HG02884 (cell line): ENCODE measurements at regions not wholly inside any gene's neighbourhood (a gene's known extent, or its start where the extent isn't known, plus 50 kb on each side); places are given as distances from the start of the nearest gene placed in this dataset.

Experiments
- ATAC-seq: cut with Tn5 transposase; IDR thresholded peaks from one replicate; pipeline ENCODE4 v1.9.1; 2021; ENCODE audit warnings: mild to moderate bottlenecking, moderate library complexity; ENCODE audit not compliant: unreplicated experiment

- no peak for ATAC-seq
Measured at GRCh38 chr14:97695456-97695981, 898.3 kb downstream of the VRK1 start.

GRCh38 chr14:97697772-97698171, 900.6 kb downstream of the VRK1 start:
- no peak for ATAC-seq

GRCh38 chr14:97699026-97699425, 901.8 kb downstream of the VRK1 start:
- ATAC-seq, result no peak

- ATAC-seq, result no peak
Measured at GRCh38 chr14:97703006-97703760, 906.0 kb downstream of the VRK1 start.

DNA sequence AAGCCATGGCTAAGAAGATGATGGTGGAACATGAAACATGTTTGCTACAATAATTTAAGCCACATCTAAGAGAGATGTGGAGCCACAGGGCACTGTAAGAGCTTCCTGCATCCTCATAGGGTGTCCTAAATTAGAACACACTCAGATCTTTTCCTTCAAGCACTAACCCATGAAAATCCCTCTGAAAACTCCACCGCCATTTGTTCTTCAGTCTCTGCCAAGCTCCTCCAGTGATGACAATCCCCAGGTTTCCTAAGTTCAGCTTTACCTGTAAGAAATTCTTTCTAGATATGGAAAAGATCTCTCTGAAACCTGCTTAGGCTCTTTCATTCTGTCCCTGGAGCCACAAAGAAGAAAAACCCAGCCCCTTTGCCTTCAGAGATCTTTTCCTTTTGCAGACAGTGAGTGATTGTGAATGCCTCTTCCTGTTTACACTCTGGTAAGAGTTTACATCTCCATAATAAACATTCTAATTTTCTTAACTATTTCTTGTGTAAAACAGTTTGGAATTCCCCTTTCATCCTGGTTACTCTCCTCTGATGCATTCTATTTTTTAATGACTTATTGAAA, 907.2 kb downstream of the VRK1 start:
- ATAC-seq, result no peak

DNA sequence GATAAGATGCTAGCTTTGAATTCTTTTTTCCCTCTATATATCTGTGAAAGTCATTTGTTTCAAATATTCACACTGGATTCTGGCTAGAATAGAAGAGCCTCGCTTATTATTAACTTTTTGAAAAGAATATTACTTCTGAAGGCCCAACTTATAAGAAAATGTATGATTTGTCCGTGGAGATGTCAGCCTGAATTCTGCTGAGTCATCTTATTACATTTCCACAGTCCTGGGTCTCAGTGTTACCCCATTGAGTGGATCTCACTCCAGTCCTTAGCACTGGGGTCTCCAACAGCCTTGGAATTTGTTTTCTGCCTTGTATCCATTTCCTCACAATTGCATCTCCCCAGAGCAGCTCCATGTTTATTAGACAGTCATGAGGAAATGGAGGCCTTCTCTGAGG, 907.9 kb downstream of the VRK1 start:
- ATAC-seq, result no peak

DNA sequence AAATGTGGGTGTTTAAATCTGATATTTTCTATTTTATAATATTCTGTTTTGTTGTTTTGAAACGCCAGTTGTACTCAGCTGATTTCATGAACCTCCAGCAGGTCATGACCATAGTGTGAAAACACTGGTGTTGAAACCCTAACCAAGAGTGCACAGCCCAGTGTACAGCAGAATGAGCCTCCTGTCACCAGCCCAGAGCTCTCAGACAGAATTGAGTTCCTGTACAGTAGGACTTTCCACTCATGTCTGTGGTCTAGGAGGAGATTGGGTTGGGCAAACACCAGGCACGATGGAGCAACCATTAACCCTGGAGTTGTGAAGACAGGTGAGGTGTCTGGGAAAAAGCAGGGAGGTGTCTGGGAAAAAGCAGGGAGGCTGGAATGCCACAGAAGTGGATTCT, 908.8 kb downstream of the VRK1 start:
- ATAC-seq, result no peak

DNA sequence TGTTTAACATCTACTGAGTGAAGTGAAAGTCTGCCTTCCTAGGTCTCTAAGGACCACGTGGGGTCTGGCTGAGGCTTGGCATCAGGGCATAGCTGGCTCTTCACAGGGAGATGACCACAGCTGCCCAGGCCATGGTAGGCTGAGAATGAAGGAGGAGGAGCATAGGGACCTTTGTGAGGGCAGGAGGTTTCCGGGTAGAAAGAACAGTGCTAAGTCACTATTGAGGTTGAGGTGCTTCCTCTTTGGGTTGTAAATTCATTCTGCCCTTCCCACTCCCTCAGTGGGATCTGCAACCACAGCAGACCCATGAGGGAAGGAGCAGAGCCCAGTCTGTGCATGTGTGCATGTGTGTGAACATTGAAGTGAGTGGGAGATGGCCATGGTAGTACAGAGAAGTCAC, 909.6 kb downstream of the VRK1 start:
- no peak for ATAC-seq

DNA sequence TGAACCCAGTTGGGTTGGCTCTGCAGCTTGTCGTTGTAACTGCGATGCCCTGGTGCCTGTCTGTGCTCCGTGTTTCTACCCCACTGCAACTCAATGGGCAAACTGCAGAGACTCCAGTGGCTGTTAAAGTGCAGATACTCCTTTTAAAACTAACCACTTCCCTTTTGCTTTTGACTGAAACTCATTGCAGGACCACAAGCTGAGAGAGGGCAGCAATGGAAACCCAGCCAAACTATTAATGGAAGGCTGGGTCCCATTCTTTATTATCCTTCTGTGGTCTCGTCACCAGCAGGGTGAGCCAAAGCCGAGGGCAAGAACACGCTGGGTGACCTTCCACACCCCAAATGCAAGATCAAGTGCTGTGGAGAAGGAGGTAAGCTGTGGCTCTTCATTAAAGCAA, 910.4 kb downstream of the VRK1 start:
- no peak for ATAC-seq

GRCh38 chr14:97709552-97709951, 912.4 kb downstream of the VRK1 start:
- ATAC-seq, result no peak

DNA sequence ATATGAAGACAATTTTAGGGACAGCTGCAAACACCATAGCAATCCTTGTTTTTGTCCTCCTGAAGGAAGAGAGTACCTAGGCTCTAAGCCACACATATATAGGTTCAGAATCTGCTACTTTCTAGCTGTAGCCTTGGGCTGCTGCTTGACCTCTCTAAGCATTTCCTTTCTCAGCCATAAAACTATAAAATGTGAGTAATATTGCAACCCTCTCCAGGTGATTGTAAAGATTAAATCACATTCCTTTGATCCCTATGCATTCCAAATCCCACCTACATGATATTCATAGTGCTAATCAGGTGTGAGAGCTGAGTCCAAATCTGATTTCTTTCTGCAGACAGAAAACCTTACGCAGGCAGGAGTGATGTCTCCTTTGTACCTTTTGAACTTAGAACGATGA, 913.5 kb downstream of the VRK1 start:
- no peak for ATAC-seq

- no peak for ATAC-seq
Measured at GRCh38 chr14:97712471-97712870, 915.3 kb downstream of the VRK1 start.

GRCh38 chr14:97713023-97713422, 915.8 kb downstream of the VRK1 start:
- ATAC-seq, result no peak

DNA sequence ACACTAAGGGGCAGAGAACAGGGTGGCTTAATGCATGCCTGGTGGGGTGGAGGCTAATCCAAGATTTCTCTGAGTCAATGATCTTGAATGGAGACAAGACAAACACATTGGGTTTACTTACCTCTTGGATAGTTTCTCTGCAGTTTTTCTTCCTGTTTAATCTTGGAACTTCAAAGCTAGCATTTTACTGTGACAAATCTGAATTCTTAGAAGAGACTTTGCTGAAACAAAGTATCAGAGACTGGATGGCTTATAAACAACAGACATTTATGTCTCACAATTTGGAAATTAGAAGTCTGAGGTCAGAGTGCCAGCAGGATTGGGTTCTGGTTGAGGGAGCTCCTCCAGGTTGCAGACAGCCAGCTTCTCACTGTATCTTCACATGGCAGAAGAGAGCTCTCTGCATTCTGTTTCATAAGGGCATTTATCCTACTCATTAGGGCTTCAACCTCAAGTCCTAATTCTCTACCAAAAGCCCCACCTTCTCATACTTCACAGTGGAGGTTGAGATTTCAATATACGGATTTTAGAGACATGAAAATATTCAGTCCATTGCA, 921.8 kb downstream of the VRK1 start:
- no peak for ATAC-seq

DNA sequence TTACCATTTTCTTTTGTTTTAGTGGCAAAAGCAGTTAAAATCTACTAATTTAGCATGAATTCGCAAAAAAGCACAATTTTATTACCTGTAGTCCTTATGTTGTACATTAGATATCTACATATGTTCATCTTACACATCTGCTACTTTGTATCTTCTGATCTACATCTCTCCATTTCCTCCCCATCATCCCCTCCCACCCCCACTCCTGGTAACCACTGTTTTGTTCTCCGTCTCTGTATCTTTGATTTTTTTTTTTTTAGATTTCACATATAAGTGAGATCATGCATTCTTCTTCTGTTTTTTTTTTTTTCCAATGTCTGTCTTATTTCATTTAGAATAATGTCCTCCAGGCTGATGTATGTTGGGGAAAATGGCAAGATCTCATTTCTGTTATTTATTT, 922.7 kb downstream of the VRK1 start:
- no peak for ATAC-seq

GRCh38 chr14:97723351-97723750, 926.2 kb downstream of the VRK1 start:
- no peak for ATAC-seq

DNA sequence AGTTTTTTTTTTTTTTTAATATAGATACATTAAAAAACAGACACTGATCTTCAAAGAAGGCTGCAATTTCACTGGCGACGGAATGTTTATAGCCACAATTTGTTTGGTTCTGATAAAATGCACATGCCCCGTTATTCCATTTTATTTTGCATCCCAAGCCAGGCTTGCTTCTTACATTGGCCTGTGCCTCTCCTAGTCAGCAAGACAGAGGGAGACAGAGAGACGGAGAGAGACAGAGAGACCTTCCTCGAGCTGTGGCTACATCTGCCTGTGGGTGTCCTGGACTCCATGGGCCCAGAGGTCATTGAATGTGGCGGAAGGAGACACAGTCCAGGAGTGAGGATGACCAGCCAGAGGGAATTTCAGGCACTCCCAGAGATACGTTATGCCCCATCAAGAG, 926.6 kb downstream of the VRK1 start:
- no peak for ATAC-seq

- no peak for ATAC-seq
Measured at GRCh38 chr14:97724265-97724731, 927.1 kb downstream of the VRK1 start.

DNA sequence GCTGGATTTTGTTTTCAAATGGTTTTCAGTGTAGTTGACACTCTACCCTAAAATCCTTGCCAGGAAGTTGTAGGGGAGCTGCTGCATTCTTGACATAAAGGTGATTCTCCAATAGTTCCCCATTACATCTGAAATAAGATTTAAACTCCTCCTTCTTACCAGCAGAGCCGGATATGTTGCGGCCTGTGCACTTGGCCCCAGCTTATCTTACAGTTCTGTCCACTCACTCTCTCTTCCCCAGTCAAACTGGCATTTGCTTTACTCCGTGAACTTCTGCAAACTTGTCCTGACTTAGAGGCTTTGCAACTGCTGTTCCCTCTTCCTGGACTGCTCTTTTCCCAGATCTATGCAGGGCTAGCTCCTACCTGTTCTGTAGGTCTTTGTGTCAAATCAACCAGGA, 929.5 kb downstream of the VRK1 start:
- no peak for ATAC-seq

DNA sequence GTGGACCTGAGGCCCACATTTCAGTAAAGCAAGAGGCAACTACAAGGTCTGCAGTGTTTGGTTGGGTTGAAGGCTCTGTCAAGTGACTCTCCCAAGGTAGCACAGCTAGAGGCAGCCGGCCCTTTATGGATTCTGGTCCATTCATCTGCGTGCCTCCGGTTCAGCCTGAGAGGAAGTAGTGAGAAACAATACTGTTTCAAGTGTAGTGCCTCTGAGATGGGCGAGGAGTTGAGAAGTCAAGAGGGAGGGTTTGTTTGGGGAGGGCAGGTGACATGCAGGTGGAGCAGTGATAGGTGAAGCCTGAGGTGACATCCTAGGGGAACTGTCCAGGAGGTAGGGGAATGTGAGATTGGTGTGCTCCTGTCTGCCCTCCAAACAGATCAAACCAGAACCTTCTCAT, 933.5 kb downstream of the VRK1 start:
- no peak for ATAC-seq

GRCh38 chr14:97731800-97732199, 934.6 kb downstream of the VRK1 start:
- ATAC-seq, result no peak

DNA sequence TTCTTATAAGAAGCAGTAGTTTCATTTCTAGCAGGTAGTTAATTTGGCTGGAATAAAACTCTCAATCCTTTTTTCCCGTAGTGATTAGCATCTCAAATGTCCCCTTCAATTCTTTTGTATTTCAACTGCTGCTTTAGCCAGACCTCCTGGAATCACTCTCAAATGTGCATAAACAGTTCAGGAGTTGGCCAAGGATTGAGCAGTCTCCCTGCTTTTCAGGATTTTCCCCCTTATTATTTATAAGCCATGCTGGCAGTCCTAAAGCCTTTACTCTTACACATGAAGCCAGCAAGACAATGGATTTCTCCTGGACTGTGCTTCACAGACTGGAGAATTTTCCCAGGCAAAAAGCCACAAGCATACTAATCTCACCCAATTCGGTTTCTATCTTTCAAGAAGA, 950.1 kb downstream of the VRK1 start:
- ATAC-seq, result no peak
